GM23248 (cell line): ENCODE measurements at regions not wholly inside any gene's neighbourhood (a gene's known extent, or its start where the extent isn't known, plus 50 kb on each side); places are given as distances from the start of the nearest gene placed in this dataset.

Source experiments
- DNase-seq: peaks from one replicate; pipeline ENCODE4 v3.0.0-alpha.2; 2015
- H2AFZ ChIP-seq: fragments of 200-600 bp; sonication (generic); 2 replicates; pipeline ENCODE4 v1.6.1; 2016; ENCODE audit warnings: antibody characterized with exemption
- H3F3A ChIP-seq: fragments of 200-600 bp; sonication (generic); 2 replicates; pipeline ENCODE4 v1.6.1; 2016; ENCODE audit warnings: mild to moderate bottlenecking, antibody characterized with exemption, mixed run types; ENCODE audit not compliant: insufficient read depth
- H3K27ac ChIP-seq: fragments of 200-600 bp; sonication (generic); 2 replicates; pipeline ENCODE4 v1.5.1; 2016; ENCODE audit warnings: mild to moderate bottlenecking
- H3K27me3 ChIP-seq: fragments of 200-600 bp; sonication (generic); replicated peaks from 2 replicates; pipeline ENCODE4 v1.6.1; 2016; ENCODE audit warnings: mild to moderate bottlenecking; ENCODE audit not compliant: insufficient read depth
- H3K36me3 ChIP-seq: fragments of 200-600 bp; sonication (generic); 2 replicates; pipeline ENCODE4 v1.6.1; 2016; ENCODE audit warnings: low read depth, mild to moderate bottlenecking
- H3K4me1 ChIP-seq: fragments of 200-600 bp; sonication (generic); 2 replicates; pipeline ENCODE4 v1.6.1; 2016; ENCODE audit warnings: mild to moderate bottlenecking; ENCODE audit not compliant: insufficient read depth
- H3K4me2 ChIP-seq: fragments of 200-600 bp; sonication (generic); one replicate; pipeline ENCODE4 v1.6.1; 2016; ENCODE audit warnings: mild to moderate bottlenecking; ENCODE audit not compliant: unreplicated experiment
- H3K4me3 ChIP-seq: fragments of 200-600 bp; sonication (generic); 2 replicates; pipeline ENCODE4 v1.5.1; 2016; ENCODE audit warnings: mild to moderate bottlenecking
- H3K79me2 ChIP-seq: fragments of 200-600 bp; sonication (generic); 2 replicates; pipeline ENCODE4 v1.6.1; 2016; ENCODE audit warnings: mild to moderate bottlenecking; ENCODE audit not compliant: insufficient read depth
- H3K9ac ChIP-seq: fragments of 200-600 bp; sonication (generic); 2 replicates; pipeline ENCODE4 v1.6.1; 2016; ENCODE audit warnings: mild to moderate bottlenecking
- H3K9me2 ChIP-seq: fragments of 200-600 bp; sonication (generic); 2 replicates; pipeline ENCODE4 v1.6.1; 2016; ENCODE audit warnings: mixed run types, mild to moderate bottlenecking, moderate library complexity; ENCODE audit not compliant: insufficient read depth
- H3K9me3 ChIP-seq: fragments of 200-600 bp; sonication (generic); one replicate; pipeline ENCODE4 v1.6.1; 2017; ENCODE audit warnings: low read depth
- H4K20me1 ChIP-seq: fragments of 200-600 bp; sonication (generic); 2 replicates; pipeline ENCODE4 v1.6.0; 2016; ENCODE audit not compliant: insufficient read depth
- EZH2 ChIP-seq: fragments of 200-600 bp; sonication (generic); IDR thresholded peaks from 2 replicates; pipeline ENCODE4 v1.6.1; 2018; ENCODE audit warnings: antibody characterized with exemption, mild to moderate bottlenecking; ENCODE audit not compliant: insufficient read depth, poor library complexity, severe bottlenecking
- EZH2phosphoT487 ChIP-seq: fragments of 200-600 bp; sonication (generic); IDR thresholded peaks from 2 replicates; pipeline ENCODE4 v1.6.1; 2018; ENCODE audit warnings: antibody characterized with exemption, moderate library complexity, mild to moderate bottlenecking, low read depth; ENCODE audit not compliant: insufficient read depth
- WGBS, 2 experiments: methylation state at CpG; one replicate each; pipeline ENCODE4 v1.1.6; 2015 to 2017; ENCODE audit warnings: low lambda C conversion rate in 2 of 2, low coverage in 1 of 2; ENCODE audit errors: missing lambda C conversion rate in 2 of 2; 5-methylcytosine and 5-hydroxymethylcytosine counted together
- in situ Hi-C: fragments of 300-500 bp; cut with MboI; formaldehyde crosslinking; loops from 2 replicates; pipeline ENCODE4 v1.15.0; 2020

DNA sequence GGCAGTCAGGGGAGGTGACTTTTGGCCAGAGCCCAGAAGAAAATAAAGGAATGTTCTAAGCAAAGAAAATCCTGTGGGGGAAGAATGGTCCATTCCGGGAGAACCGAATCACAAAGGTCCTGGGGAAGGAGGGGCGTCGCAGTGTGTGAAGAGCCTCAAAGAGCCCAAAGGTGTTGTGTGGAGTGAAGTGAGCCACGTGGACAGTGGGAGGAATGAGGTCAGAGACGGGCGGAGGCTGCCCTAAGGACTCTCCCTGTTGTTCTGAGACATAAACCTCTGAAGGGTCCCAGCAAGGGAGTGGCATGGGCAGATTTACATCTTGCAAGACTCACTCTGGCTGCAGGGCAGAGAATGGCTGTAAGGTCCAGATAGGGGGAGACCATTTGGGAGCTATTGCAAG, 91.3 kb upstream of the SEC11C start:
- Histone ChIP-seq H3K9me2 (no peaks in the 10 kb centered on the region), H3K4me1 (no peaks in the 10 kb centered on the region), H3K27me3 (no peaks in the 10 kb centered on the region), H2AFZ (no peak overlapping the region), H3K4me3 (no peak overlapping the region), H3K4me2 (no peak overlapping the region), H3K9ac (no peak overlapping the region), H3K79me2 (no peaks in the 10 kb centered on the region), H4K20me1 (no peaks in the 10 kb centered on the region), H3K27ac (no peak overlapping the region), H3K36me3 (no peaks in the 10 kb centered on the region), H3K9me3 (no peaks in the 10 kb centered on the region), H3F3A (no peaks in the 10 kb centered on the region)
- in situ Hi-C loops: no loop called here
- 64 to 74% methylated on average over 7 of the region's 7 CpGs for WGBS, 2 experiments
- TF ChIP-seq EZH2phosphoT487: no peak
- no peak for TF ChIP-seq EZH2
- no peak for DNase-seq

DNA sequence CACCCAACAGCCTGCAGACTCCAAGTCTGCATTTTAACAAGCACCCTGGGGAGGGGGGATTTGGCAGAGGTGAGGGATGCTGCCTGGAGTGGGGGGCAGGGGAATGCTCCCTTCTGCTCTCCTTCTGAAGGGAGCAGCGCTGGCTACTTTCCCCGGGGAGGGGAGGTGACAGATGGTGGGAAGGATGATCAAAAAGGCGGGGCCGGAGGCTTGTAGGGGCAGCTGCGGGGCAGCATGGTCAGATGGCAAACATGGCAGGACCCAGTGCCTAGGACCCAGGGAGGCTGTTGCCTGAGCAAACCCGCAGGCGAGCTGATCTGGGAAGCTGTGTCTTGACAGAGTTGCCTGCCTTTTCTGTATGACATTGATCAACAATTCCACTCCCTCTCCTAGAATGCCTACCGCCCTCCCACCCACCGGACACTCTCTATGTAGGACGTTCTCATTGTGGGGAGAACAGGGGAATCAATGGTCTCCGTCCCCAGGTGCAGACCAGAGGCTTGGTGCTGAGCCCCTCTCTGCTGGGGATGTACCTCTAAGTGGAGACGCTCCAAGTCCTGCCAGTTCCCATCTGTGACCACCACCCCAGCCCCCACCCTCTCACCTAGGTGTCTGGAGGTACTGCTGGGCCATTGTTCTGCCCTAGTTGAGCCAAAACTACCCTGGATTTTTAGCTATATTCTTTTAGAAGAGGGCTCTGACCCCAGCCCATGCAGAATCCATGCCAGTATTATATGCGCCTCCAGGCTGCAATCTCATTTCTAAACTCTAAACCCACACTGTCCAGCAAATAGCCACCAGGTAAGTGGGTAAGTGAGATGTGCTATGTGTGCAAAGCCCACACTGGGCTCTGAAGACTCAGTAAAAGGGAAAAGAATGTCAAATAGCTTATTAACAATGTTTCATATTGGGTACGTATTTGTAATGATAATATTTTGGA, 89.7 kb upstream of the SEC11C start:
- Histone ChIP-seq H4K20me1 (no peaks in the 10 kb centered on the region), H3K9me3 (no peaks in the 10 kb centered on the region), H3K4me2 (no peak overlapping the region), H3K9me2 (no peaks in the 10 kb centered on the region), H3K4me3 (no peak overlapping the region), H3K27ac (no peak overlapping the region), H3F3A (no peaks in the 10 kb centered on the region), H3K4me1 (no peaks in the 10 kb centered on the region), H3K27me3 (no peaks in the 10 kb centered on the region), H2AFZ (no peak overlapping the region), H3K36me3 (no peaks in the 10 kb centered on the region), H3K9ac (no peak overlapping the region), H3K79me2 (no peaks in the 10 kb centered on the region)
- in situ Hi-C loops: loop anchor here (5.0 kb wide), 1 partner anchor 268 kb away; no protein-coding TSS in a partner anchor
- TF ChIP-seq EZH2phosphoT487: no peak
- TF ChIP-seq EZH2: no peak
- DNase-seq: no peak
- 81 to 82% methylated on average over 14 of the region's 14 CpGs for WGBS, 2 experiments

DNA sequence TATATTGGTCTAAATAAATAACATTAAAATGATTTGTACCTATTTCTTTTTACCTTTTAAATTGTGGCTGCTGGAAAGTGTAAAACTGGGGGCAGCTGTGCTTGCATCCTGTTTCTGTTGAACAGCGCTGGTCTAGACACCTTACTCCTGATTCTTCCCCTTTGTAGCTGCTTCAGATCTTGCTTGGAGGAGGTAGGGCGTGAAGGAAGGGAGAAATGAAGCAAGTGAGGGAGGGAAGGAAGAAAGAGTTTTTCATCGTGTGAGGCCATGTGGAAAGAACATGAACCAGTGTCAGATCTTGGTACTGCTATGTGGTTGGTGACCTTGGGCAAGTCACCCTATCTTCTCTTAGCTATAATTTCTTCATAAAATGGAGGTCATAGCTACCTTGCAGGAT, 89.0 kb upstream of the SEC11C start:
- Histone ChIP-seq H2AFZ (no peak overlapping the region), H3K27ac (no peak overlapping the region), H3K9ac (no peak overlapping the region), H4K20me1 (no peaks in the 10 kb centered on the region), H3K27me3 (no peaks in the 10 kb centered on the region), H3K9me2 (no peaks in the 10 kb centered on the region), H3K9me3 (no peaks in the 10 kb centered on the region), H3K4me1 (no peaks in the 10 kb centered on the region), H3K36me3 (no peaks in the 10 kb centered on the region), H3K79me2 (no peaks in the 10 kb centered on the region), H3K4me3 (no peak overlapping the region), H3K4me2 (no peak overlapping the region), H3F3A (no peaks in the 10 kb centered on the region)
- in situ Hi-C loops: loop anchor here (5.0 kb wide), 1 partner anchor 268 kb away; no protein-coding TSS in a partner anchor
- DNase-seq: no peak
- WGBS, 2 experiments: 93 to 96% methylated on average over 3 of the region's 3 CpGs
- TF ChIP-seq EZH2phosphoT487: no peak
- TF ChIP-seq EZH2: no peak

GRCh38 chr18:59051470-59052165, 88.1 kb upstream of the SEC11C start:
- H3K27ac ChIP-seq: no peak overlapping the region
- H3K9ac ChIP-seq: no peak overlapping the region
- H3F3A ChIP-seq: no peaks in the 10 kb centered on the region
- H3K4me2 ChIP-seq: no peak overlapping the region
- in situ Hi-C loops: loop anchor here (5.0 kb wide), 1 partner anchor 269 kb away; no protein-coding TSS in a partner anchor
- no peaks in the 10 kb centered on the region for H3K4me1 ChIP-seq
- no peaks in the 10 kb centered on the region for H3K27me3 ChIP-seq
- H3K9me3 ChIP-seq: no peaks in the 10 kb centered on the region
- H2AFZ ChIP-seq: no peak overlapping the region
- H3K79me2 ChIP-seq: no peaks in the 10 kb centered on the region
- WGBS, 2 experiments: 87 to 88% methylated on average over 12 of the region's 12 CpGs
- H3K4me3 ChIP-seq: no peak overlapping the region
- no peak for TF ChIP-seq EZH2
- TF ChIP-seq EZH2phosphoT487: no peak
- H3K36me3 ChIP-seq: no peaks in the 10 kb centered on the region
- no peaks in the 10 kb centered on the region for H4K20me1 ChIP-seq
- DNase-seq: no peak
- H3K9me2 ChIP-seq: no peaks in the 10 kb centered on the region
